Right lobe of liver (tissue), 6 donors: ENCODE measurements at regions not wholly inside any gene's neighbourhood (a gene's known extent, or its start where the extent isn't known, plus 50 kb on each side); places are given as distances from the start of the nearest gene placed in this dataset.

Source experiments
- ATAC-seq, 4 donors: fragments of 200-7000 bp; cut with Tn5 transposase; one replicate each; pipeline ENCODE4 v1.9.1; 2020; ENCODE audit warnings: mild to moderate bottlenecking in 4 of 4, moderate library complexity in 4 of 4
- DNase-seq, 3 donors: peaks; one replicate each; pipeline ENCODE4 v3.0.0-alpha.2; 2020
- H3K27ac ChIP-seq, 3 donors: fragments of 200-600 bp; one replicate each; pipeline ENCODE4 v1.8.0; 2022
- H3K27me3 ChIP-seq, 2 donors: fragments of 200-600 bp; one replicate each; pipeline ENCODE4 v1.8.0; 2022
- H3K36me3 ChIP-seq, 4 donors: fragments of 200-600 bp; sonication (generic) in 1 of 4; one replicate each; pipeline versions ENCODE4 v1.5.1 to v1.8.0; 2017 to 2022; ENCODE audit warnings: control low read depth in 1 of 4
- H3K4me1 ChIP-seq, 4 donors: fragments of 200-600 bp; sonication (generic) in 1 of 4; one replicate each; pipeline versions ENCODE4 v1.5.1 to v1.8.0; 2017 to 2022; ENCODE audit warnings: control low read depth in 1 of 4
- H3K4me3 ChIP-seq, 3 donors: fragments of 200-600 bp; one replicate each; pipeline ENCODE4 v1.8.0; 2022
- H3K9me3 ChIP-seq, 4 donors: fragments of 200-600 bp; sonication (generic) in 1 of 4; one replicate each; pipeline versions ENCODE4 v1.5.1 to v1.8.0; 2017 to 2022; ENCODE audit warnings: control low read depth in 1 of 4
- CTCF ChIP-seq, 4 donors: fragments of 200-600 bp in 3 of 4; fragments of 450-650 bp in 1 of 4; IDR thresholded peaks; one replicate each; pipeline versions ENCODE4 v1.5.1 to v1.8.0; 2016 to 2022; ENCODE audit warnings: antibody characterized with exemption in 4 of 4, mild to moderate bottlenecking in 2 of 4
- POLR2A ChIP-seq: fragments of 450-650 bp; IDR thresholded peaks from one replicate; pipeline ENCODE4 v1.6.1; 2017; ENCODE audit warnings: antibody characterized with exemption, mild to moderate bottlenecking
- WGBS: methylation state at CpG from one replicate; pipeline ENCODE4 v1.1.6; 2018; ENCODE audit warnings: low coverage, low lambda C conversion rate; ENCODE audit not compliant: insufficient coverage; ENCODE audit errors: missing lambda C conversion rate; 5-methylcytosine and 5-hydroxymethylcytosine counted together
- intact Hi-C, 2 donors: fragments of 100-400 bp; cut with DNase I; formaldehyde crosslinking; loops; one replicate each; pipeline versions ENCODE4 v1.11.2 to v1.14.1; 2022
- donor health status: DM: no; HTN: yes; CAD: no.
- donor health status: DM: no; HTN: no; CAD: no.
- donor health status: DM: no; HTN: no; CAD: no.
- donor health status: DM: no; HTN: yes; CAD: no.
- donor health status: DM: no; HTN: yes; CAD: no.

GRCh38 chr7:9621927-9622326, 1188.5 kb downstream of the NXPH1 start:
- intact Hi-C loops = no loop called here
- Histone ChIP-seq H3K27me3 (no peaks in the 10 kb centered on the region), H3K4me3 (no peak overlapping the region), H3K4me1 (no peaks in the 10 kb centered on the region), H3K36me3 (no peaks in the 10 kb centered on the region), H3K27ac (no peak overlapping the region), H3K9me3 (no peaks in the 10 kb centered on the region)
- DNase-seq (no peak), ATAC-seq (no peak)
- TF ChIP-seq POLR2A (no peak), CTCF (IDR thresholded peaks at IDR 0.05) (no peak)
- 81% methylated on average over 3 of the region's 9 CpGs for WGBS

- DNase-seq = no peak
- no peak for ATAC-seq
- Histone ChIP-seq H3K4me1 (no peaks in the 10 kb centered on the region), H3K27ac (no peak overlapping the region), H3K36me3 (no peaks in the 10 kb centered on the region), H3K27me3 (no peaks in the 10 kb centered on the region), H3K4me3 (no peak overlapping the region), H3K9me3 (no peaks in the 10 kb centered on the region)
- TF ChIP-seq CTCF (IDR thresholded peaks at IDR 0.05) = no peak
- no peak for TF ChIP-seq POLR2A
- WGBS = 75% methylated on average over 3 of the region's 3 CpGs
- intact Hi-C loops = no loop called here
Measured at GRCh38 chr7:9625953-9626352, 1192.5 kb downstream of the NXPH1 start.

GRCh38 chr7:9645756-9646155, 1212.3 kb downstream of the NXPH1 start:
- DNase-seq (no peak), ATAC-seq (no peak)
- Histone ChIP-seq H3K27me3 (no peaks in the 10 kb centered on the region), H3K9me3 (no peaks in the 10 kb centered on the region), H3K36me3 (no peaks in the 10 kb centered on the region), H3K4me1 (no peaks in the 10 kb centered on the region), H3K27ac (no peak overlapping the region), H3K4me3 (no peak overlapping the region)
- 49% methylated on average over 2 of the region's 2 CpGs for WGBS
- intact Hi-C loops = no loop called here
- TF ChIP-seq POLR2A = no peak
- no peak for TF ChIP-seq CTCF (IDR thresholded peaks at IDR 0.05)

- TF ChIP-seq CTCF (IDR thresholded peaks at IDR 0.05) = peak in 2 of 4 donors; percentile 7 to 18
- TF ChIP-seq POLR2A = no peak
- 77% methylated on average over 4 of the region's 4 CpGs for whole genome bisulfite sequencing
- no peak for ATAC-seq
- Histone ChIP-seq H3K4me3 (no peak overlapping the region), H3K36me3 (no peaks in the 10 kb centered on the region), H3K27me3 (no peaks in the 10 kb centered on the region), H3K27ac (no peak overlapping the region), H3K9me3 (no peaks in the 10 kb centered on the region), H3K4me1 (no peaks in the 10 kb centered on the region)
- DNase-seq = no peak
- intact Hi-C loops = no loop called here
Measured at GRCh38 chr7:9657257-9657656, 1223.8 kb downstream of the NXPH1 start.
